ENCODE measurements at regions not wholly inside any gene's neighbourhood (a gene's known extent, or its start where the extent isn't known, plus 50 kb on each side); places are given as distances from the start of the nearest gene placed in this dataset.

DNA sequence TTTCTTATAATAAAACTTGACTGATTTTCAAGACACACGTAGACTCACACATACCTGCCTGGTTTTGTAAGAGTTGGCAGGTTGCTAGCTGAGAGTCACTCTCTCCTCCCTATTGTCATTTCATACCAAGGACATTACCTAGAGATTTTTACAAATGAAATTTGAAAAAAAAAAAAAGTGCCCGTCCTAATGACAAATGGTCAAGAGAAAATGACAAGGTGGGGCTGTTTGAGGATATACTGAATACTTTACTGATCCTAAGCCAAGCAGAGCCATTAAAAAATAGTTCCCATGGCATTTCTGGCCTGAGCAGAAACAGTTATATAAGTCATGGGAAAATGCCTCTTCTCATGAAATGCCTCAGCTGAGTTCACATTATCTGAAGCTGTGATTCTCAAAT is 150.2 kb downstream of the DYRK2 start:
- H3K27ac Mint-ChIP-seq = no peak overlapping the region

DNA sequence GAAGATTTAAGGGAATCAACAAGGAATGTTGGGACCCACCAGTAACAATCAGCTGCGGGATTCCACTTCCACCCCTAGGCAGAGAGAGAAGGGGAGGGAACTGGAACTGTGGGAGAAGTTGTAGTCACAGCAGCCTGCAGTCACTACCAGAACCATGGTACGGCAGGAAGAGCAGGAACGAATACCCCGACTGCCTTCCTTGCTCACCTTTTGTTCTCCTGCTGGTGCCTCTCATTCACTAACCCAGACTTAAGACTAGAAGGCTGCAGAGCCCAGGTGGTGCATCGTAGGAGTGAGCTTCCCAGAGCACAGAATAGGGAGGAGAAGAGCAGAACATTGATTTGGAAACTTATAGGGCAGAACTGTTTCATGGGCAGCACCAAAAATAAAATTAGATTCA is 154.2 kb downstream of the DYRK2 start:
- peaks cover 33% of the 10 kb centered on the region for H3K4me1 Mint-ChIP-seq (ENCODE audit: low read depth)
- no peaks in the 10 kb centered on the region for H3K9me3 Mint-ChIP-seq
- H3K27ac Mint-ChIP-seq = no peak overlapping the region
- H3K4me3 Mint-ChIP-seq = no peak overlapping the region
- no peaks in the 10 kb centered on the region for H3K36me3 Mint-ChIP-seq (ENCODE audit: low read depth)
- H3K27me3 Mint-ChIP-seq = no peaks in the 10 kb centered on the region

More for the DNA sequence above, 150.2 kb downstream of the DYRK2 start:
- H3K36me3 Mint-ChIP-seq (ENCODE audit: low read depth) = no peaks in the 10 kb centered on the region
- peaks cover 23% of the 10 kb centered on the region for H3K4me1 Mint-ChIP-seq (ENCODE audit: low read depth)
- no peaks in the 10 kb centered on the region for H3K9me3 Mint-ChIP-seq
- peaks cover 7% of the 10 kb centered on the region for H3K27me3 Mint-ChIP-seq
- no peak overlapping the region for H3K4me3 Mint-ChIP-seq

DNA sequence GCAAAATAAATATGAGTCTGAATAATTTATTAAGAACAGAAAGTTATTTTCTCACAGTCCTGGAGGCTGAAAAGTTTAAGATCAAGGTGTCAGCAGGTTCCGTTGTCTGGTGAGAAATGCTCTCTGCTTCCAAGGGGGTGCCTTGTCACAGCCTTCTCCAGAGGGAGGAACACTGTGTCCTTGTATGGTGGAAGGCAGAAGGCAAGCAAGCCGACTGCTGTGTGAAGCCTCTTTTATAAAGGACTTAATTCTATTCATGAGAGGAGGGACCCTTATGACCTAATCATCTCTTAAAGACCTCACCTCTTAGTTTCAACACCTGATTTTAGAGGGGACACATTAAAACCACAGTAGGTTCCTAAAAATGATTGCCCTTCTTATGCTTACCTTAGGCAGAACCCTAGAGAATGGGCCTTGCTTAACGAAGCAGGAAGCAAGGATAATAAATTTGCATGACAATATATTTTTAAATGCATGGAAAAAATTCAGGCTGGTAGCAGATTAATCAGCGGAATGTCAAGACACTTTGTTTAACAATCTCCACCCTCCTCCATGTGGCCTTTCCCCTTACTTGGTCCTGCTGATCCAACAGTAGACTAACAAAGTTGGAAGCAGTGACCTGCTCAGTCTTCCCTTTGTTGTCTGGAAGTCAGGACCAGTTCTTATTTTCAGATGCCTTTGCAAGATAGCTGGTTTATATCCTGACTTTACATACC is 154.9 kb downstream of the DYRK2 start:
- peak overlapping the region; percentile 42 for H3K27ac Mint-ChIP-seq
- no peaks in the 10 kb centered on the region for H3K9me3 Mint-ChIP-seq
- no peaks in the 10 kb centered on the region for H3K36me3 Mint-ChIP-seq (ENCODE audit: low read depth)
- H3K27me3 Mint-ChIP-seq = no peaks in the 10 kb centered on the region
- H3K4me3 Mint-ChIP-seq = no peak overlapping the region
- H3K4me1 Mint-ChIP-seq (ENCODE audit: low read depth) = peaks cover 39% of the 10 kb centered on the region

DNA sequence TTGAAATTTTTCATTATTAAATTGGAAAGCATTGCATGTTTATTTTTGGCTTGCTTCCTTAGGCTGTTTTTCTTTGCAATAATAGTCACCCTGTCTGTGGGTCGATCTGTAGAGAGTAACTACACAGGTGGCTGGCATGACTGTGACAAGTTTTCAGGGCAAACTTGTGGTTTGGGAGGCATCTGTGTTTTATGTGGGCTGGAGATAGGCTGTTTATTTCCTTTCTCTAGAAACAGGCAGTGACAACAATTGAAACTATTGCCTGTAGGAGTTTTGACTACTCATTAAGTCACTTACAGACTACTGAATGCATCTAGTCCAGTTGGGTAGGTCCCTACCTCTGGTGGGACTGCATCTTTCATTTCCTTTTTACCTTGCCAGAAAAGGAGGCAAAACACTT is 155.6 kb downstream of the DYRK2 start:
- Mint-ChIP-seq H3K27me3 (no peaks in the 10 kb centered on the region), H3K36me3 (ENCODE audit: low read depth) (no peaks in the 10 kb centered on the region), H3K4me3 (no peak overlapping the region), H3K9me3 (no peaks in the 10 kb centered on the region), H3K27ac (no peak overlapping the region), H3K4me1 (ENCODE audit: low read depth) (peaks cover 37% of the 10 kb centered on the region)

DNA sequence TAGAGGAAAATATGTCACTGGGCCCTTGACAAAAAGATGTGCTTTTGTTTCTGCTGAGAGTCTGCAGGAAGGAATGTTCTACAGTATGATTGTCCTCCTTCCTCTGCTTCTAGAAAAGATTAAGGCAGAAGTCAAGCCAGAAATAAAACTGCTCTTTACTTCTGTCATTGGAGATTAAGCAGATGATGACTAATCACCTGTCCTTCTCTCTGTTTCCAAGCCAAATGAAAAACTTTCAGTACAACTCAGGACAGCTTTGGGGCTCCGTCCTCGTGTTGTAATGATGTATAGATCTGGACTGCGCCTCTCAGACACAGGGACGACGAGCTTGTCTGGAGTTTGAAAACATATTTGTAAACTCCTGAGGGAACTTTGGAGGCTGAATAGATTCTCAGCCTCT is 159.3 kb downstream of the DYRK2 start:
- Mint-ChIP-seq H3K27ac (no peak overlapping the region), H3K27me3 (no peaks in the 10 kb centered on the region), H3K4me1 (ENCODE audit: low read depth) (peaks cover 24% of the 10 kb centered on the region), H3K4me3 (no peak overlapping the region), H3K9me3 (no peaks in the 10 kb centered on the region), H3K36me3 (ENCODE audit: low read depth) (no peaks in the 10 kb centered on the region)

DNA sequence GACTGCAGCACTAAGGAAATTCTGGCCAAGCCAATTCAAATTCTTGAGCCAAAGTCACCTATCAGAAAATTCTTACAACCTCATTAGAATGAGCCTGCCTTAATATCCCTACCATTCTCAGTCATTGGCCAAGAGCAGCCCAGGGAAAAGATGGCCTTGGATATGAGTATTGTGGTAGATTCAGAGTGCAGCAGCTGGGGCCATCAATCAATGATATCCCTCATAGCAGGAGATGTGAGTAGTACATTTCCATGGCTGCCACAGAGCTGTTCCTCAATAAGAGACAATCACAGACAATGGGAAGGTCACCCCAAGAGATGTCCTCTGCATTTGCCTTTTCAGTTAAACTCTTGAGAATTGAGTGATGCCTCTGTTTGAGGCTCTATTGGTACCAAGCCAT is 161.6 kb downstream of the DYRK2 start:
- no peak overlapping the region for H3K27ac Mint-ChIP-seq
- no peaks in the 10 kb centered on the region for H3K27me3 Mint-ChIP-seq
- H3K36me3 Mint-ChIP-seq (ENCODE audit: low read depth) = peaks cover 4% of the 10 kb centered on the region
- H3K4me3 Mint-ChIP-seq = no peak overlapping the region
- peaks cover 31% of the 10 kb centered on the region for H3K4me1 Mint-ChIP-seq (ENCODE audit: low read depth)
- H3K9me3 Mint-ChIP-seq = peaks cover 6% of the 10 kb centered on the region

DNA sequence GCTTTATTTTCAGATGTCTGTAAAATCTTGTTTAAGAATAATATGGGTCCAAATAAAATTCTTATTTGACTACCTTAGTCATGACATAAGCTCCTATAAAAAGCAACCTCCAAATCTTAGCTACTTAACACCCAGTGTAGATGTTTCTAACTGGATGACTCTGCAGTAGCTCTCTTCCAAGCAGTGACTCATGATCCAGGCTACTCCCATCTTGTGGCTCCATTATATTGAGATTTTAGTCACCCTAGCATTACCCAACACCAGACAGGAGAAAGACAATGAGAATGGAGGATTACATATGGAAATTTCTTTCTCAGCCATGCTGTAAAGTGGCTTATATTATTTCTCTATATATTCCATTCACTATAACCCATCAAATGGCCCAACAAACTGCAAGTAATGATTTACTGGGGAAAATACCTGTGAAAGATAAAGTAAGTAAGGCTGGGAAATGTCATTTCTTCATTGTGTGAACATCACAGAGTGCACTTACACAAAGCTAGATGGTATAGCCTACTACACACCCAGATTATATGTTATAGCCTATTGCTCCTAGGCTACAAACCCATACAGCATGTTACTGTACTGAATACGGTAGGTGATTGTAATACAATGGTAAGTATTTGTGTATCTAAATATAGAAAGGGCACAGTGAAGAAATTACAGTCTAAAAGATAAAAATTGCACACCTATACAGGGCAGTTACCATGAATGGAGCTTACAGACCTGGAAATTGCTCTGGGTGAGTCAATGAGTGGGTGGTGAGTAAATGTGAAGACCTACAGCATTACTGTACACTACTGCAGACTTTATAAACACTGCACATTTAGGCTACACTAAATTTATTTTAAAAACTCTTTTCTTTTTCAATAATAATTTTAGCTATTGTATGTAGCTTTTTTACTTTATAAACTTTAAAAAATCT is 163.2 kb downstream of the DYRK2 start:
- Mint-ChIP-seq H3K4me3 (no peak overlapping the region), H3K4me1 (ENCODE audit: low read depth) (peaks cover 28% of the 10 kb centered on the region), H3K27ac (no peak overlapping the region), H3K36me3 (ENCODE audit: low read depth) (peaks cover 5% of the 10 kb centered on the region), H3K27me3 (no peaks in the 10 kb centered on the region), H3K9me3 (peaks cover 18% of the 10 kb centered on the region)

DNA sequence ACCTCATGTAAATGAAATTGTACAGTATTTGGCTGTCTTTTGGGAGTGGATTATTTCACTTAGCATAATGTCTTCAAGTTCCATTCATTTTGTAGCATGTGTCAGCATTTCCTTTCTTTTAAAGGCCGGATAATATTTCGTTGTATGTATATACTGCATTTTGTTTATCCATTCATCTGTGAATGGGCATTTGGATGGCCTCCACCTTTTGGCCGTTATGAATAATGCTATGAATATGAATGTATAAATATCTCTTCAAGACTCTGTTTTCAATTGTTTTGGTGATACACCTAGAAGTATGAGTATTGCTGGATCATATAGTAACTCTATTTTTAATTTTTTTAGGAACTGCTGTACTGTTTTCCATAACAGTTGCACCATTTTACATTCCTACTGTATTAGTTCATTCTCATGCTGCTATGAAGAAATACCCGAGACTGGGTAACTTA is 164.9 kb downstream of the DYRK2 start:
- no peak overlapping the region for H3K4me3 Mint-ChIP-seq
- peaks cover 15% of the 10 kb centered on the region for H3K4me1 Mint-ChIP-seq (ENCODE audit: low read depth)
- H3K36me3 Mint-ChIP-seq (ENCODE audit: low read depth) = peaks cover 5% of the 10 kb centered on the region
- H3K9me3 Mint-ChIP-seq = peaks cover 21% of the 10 kb centered on the region
- no peak overlapping the region for H3K27ac Mint-ChIP-seq
- H3K27me3 Mint-ChIP-seq = no peaks in the 10 kb centered on the region

DNA sequence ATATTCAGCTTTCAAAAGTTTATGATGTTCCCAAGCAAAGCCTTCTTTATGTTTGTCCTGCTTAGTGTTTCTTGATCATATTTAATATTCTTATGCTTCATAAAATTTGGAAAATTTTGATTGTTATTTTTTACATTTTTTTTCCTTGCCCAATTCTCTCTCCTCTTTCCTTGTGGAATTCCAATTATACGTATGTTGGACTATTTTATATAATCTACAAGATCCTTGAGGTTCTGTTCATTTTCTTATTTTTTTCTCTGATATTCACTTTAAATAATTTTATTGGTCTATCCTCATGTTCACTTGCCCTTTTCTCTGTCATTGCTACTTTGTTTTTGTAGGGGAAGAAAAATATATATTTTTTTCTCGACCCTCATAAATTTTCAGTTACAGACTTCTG is 167.7 kb downstream of the DYRK2 start:
- Mint-ChIP-seq H3K27ac (no peak overlapping the region), H3K27me3 (no peaks in the 10 kb centered on the region), H3K36me3 (ENCODE audit: low read depth) (peaks cover 5% of the 10 kb centered on the region), H3K9me3 (peaks cover 24% of the 10 kb centered on the region), H3K4me3 (no peak overlapping the region), H3K4me1 (ENCODE audit: low read depth) (peaks cover 11% of the 10 kb centered on the region)

DNA sequence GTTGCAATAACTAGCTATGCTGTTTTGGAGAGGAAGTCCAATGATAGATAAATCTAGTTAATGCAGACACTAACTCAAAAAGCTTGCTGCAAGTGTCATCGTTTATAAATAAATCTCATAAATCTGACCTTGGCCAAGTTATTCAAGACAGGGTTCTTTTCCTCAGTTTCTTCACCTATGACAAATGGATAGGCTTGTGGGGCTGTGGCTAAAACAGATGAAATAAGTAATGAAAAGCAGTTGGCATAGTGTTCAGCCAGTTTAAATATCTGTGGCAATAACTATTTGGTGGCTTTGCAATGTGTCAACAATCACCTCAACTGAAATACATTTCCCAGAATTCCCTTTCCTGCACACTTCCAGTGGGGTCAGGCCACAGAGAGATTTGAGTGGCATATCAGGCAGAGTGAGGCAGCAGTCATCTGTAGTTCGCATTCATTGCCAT is 169.9 kb downstream of the DYRK2 start:
- H3K27ac Mint-ChIP-seq = no peak overlapping the region
- H3K36me3 Mint-ChIP-seq (ENCODE audit: low read depth) = peaks cover 5% of the 10 kb centered on the region
- no peaks in the 10 kb centered on the region for H3K27me3 Mint-ChIP-seq
- no peak overlapping the region for H3K4me3 Mint-ChIP-seq
- peaks cover 2% of the 10 kb centered on the region for H3K4me1 Mint-ChIP-seq (ENCODE audit: low read depth)
- peaks cover 21% of the 10 kb centered on the region for H3K9me3 Mint-ChIP-seq

DNA sequence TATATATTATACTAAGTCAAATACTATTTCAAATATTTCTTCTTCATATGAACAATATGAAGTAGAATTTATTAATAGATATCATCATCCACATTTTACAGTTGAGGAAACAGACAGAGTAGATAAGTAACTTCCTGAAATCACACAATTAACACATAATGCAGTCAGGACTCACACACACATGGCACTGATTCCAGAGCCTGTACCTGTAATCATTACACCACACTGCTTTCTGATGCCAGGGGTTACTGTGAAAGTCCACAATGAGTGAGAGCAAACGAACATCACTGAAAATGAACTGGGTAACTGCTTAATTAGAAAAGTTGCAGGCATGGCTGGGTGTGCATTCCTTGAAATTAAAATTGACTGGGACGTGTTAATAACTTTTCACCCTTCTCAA is 169.3 kb upstream of the IFNG-AS1 start:
- Mint-ChIP-seq H3K4me3 (no peak overlapping the region), H3K27ac (no peak overlapping the region), H3K36me3 (ENCODE audit: low read depth) (peaks cover 4% of the 10 kb centered on the region), H3K4me1 (ENCODE audit: low read depth) (no peaks in the 10 kb centered on the region), H3K27me3 (no peaks in the 10 kb centered on the region), H3K9me3 (peaks cover 21% of the 10 kb centered on the region)

DNA sequence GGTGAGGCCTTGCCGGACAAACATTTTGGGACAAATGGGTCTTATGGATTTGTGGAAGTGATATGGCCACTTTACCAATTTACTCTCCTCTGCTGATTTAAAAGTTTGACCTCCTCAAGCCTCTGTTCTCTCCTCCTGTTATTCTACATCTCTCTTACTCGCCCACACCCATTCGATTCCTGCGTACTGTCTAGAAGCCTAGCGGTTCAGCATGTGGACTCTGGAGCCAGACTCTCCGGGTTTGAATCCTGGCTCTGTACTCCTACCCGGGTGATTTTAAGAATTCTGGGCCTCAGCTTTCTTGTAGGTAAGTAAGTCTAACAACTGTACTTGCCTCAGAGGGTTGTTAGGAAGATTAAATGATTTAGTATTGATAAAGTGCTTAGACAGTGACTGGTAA is 168.6 kb upstream of the IFNG-AS1 start:
- no peaks in the 10 kb centered on the region for H3K36me3 Mint-ChIP-seq (ENCODE audit: low read depth)
- no peak overlapping the region for H3K4me3 Mint-ChIP-seq
- H3K4me1 Mint-ChIP-seq (ENCODE audit: low read depth) = no peaks in the 10 kb centered on the region
- H3K9me3 Mint-ChIP-seq = peaks cover 16% of the 10 kb centered on the region
- H3K27me3 Mint-ChIP-seq = no peaks in the 10 kb centered on the region
- H3K27ac Mint-ChIP-seq = no peak overlapping the region

DNA sequence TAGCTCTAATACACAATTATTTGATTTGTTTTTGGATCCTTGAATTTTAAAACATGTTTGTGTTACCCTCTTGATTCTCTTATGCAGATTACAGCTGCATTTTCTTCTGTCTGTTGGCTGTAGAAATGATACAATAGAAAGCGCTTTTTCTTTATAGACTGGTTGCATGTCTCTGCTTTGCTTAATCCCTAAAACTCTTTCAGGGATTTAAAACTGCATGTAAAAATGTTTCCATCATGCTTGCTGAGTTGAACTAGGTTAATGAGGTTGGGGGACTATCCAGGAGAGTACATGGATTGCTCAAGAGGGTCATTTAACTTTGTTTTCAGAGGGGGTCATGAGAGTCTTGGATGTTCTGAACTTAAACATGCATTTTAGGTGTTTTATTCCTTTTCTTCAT is 166.4 kb upstream of the IFNG-AS1 start:
- Mint-ChIP-seq H3K4me1 (ENCODE audit: low read depth) (peaks cover 6% of the 10 kb centered on the region), H3K36me3 (ENCODE audit: low read depth) (no peaks in the 10 kb centered on the region), H3K9me3 (peaks cover 4% of the 10 kb centered on the region), H3K4me3 (no peak overlapping the region), H3K27ac (no peak overlapping the region), H3K27me3 (no peaks in the 10 kb centered on the region)

DNA sequence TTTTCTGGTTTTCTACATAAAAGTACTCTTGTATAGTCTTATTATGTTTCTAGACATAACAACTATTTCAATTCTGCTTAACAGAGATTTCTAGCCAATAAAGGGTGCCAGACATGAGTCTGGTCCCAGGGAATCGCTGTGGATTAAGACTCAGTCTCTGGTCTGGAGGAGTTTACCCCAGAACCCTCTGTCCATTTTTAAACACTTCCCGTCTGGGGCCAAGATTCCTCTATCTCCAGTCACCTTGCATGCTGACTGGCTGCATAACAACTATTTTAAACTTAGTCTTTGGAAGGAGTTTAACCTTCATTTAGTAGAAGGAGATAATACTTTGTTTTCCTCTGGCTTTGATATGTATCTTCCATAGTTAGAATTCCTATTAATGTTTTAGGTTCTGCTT is 163.1 kb upstream of the IFNG-AS1 start:
- H3K9me3 Mint-ChIP-seq = no peaks in the 10 kb centered on the region
- no peaks in the 10 kb centered on the region for H3K36me3 Mint-ChIP-seq (ENCODE audit: low read depth)
- H3K4me1 Mint-ChIP-seq (ENCODE audit: low read depth) = peaks cover 17% of the 10 kb centered on the region
- H3K27ac Mint-ChIP-seq = no peak overlapping the region
- H3K4me3 Mint-ChIP-seq = no peak overlapping the region
- H3K27me3 Mint-ChIP-seq = no peaks in the 10 kb centered on the region

DNA sequence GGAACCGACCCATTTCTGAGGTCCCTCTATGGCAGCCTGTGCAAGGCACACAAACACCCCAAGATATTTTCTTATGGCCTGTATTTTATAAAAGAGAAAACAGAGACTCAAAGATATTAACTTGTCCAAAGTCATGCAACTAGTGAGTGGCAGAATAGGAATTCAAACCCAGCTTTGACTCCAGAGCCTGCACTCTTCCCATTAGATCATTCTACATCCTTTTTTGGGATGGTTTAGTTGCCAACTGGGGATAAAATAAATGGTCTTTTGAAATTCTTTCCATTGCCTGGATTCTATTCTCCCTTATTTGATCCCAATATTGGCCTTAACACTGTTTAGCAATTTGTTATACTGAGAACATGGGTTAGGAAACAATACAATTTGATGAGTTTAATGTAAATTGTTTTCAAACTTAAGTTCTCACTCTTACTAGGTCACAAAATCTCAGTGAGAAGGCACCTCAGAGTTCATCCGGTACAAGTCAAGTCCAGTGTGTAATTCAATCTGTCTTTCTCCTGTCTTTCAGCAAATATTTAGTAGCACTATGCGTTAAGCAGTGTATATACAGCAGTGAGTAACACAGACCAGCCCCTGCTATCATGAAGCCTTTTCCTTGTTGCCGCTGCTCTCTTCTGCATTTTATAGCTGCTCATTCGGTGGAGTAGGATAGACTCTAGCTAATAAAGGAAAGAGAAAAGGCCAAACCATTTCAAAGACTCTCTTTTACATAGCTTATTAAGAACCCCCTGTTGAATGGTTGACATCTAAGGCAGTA is 162.1 kb upstream of the IFNG-AS1 start:
- Mint-ChIP-seq H3K27ac (peak overlapping the region; percentile 85), H3K4me3 (peak overlapping the region; percentile 66), H3K9me3 (no peaks in the 10 kb centered on the region), H3K36me3 (ENCODE audit: low read depth) (no peaks in the 10 kb centered on the region), H3K4me1 (ENCODE audit: low read depth) (peaks cover 17% of the 10 kb centered on the region), H3K27me3 (no peaks in the 10 kb centered on the region)
